Central memory CD8-positive, alpha-beta T cell (primary cell): ENCODE measurements at regions not wholly inside any gene's neighbourhood (a gene's known extent, or its start where the extent isn't known, plus 50 kb on each side); places are given as distances from the start of the nearest gene placed in this dataset.

ENCODE experiments used
- ATAC-seq: fragments of 150-1000 bp; cut with Tn5 transposase; replicated peaks from 2 replicates; pipeline ENCODE4 v1.10.0; 2022; ENCODE audit warnings: mild to moderate bottlenecking, moderate FRiP score, moderate number of reproducible peaks; ENCODE audit not compliant: poor library complexity, severe bottlenecking; ENCODE audit errors: extremely low read depth
- DNase-seq, 2 donors: peaks; one replicate each; pipeline ENCODE4 v3.0.0; 2021; ENCODE audit warnings: low spot score in 2 of 2
- H3K27ac Mint-ChIP-seq: one replicate; pipeline ENCODE4 v1.8.0; 2022; ENCODE audit warnings: low read depth, mild to moderate bottlenecking, moderate library complexity, mixed read lengths
- H3K27me3 Mint-ChIP-seq: one replicate; pipeline ENCODE4 v1.8.0; 2022; ENCODE audit warnings: mixed read lengths
- H3K36me3 Mint-ChIP-seq: one replicate; pipeline ENCODE4 v1.8.0; 2022; ENCODE audit warnings: mild to moderate bottlenecking, moderate library complexity, mixed read lengths; ENCODE audit not compliant: insufficient read depth
- H3K4me1 Mint-ChIP-seq: one replicate; pipeline ENCODE4 v1.8.0; 2022; ENCODE audit warnings: mixed read lengths
- H3K4me3 Mint-ChIP-seq: one replicate; pipeline ENCODE4 v1.8.0; 2022; ENCODE audit warnings: mild to moderate bottlenecking, moderate library complexity, mixed read lengths
- H3K9me3 Mint-ChIP-seq: one replicate; pipeline ENCODE4 v1.8.0; 2022; ENCODE audit warnings: mixed read lengths

- H3K27ac Mint-ChIP-seq: no peak overlapping the region
- no peak overlapping the region for H3K4me3 Mint-ChIP-seq
- H3K9me3 Mint-ChIP-seq: peaks cover 16% of the 10 kb centered on the region
- H3K36me3 Mint-ChIP-seq: no peaks in the 10 kb centered on the region
- no peaks in the 10 kb centered on the region for H3K4me1 Mint-ChIP-seq
- ATAC-seq: no peak
- H3K27me3 Mint-ChIP-seq: peaks cover 55% of the 10 kb centered on the region
- DNase-seq: no peak
Observed at GRCh38 chr2:172279214-172279613, 148.2 kb upstream of the ITGA6 start.

- peaks cover 16% of the 10 kb centered on the region for H3K9me3 Mint-ChIP-seq
- no peak overlapping the region for H3K4me3 Mint-ChIP-seq
- no peak overlapping the region for H3K27ac Mint-ChIP-seq
Observed at GRCh38 chr2:172279813-172280212, 147.6 kb upstream of the ITGA6 start.

GRCh38 chr2:172280571-172281361 is 146.6 kb upstream of the ITGA6 start:
- H3K4me3 Mint-ChIP-seq: no peak overlapping the region
- H3K27ac Mint-ChIP-seq: no peak overlapping the region
- H3K36me3 Mint-ChIP-seq: no peaks in the 10 kb centered on the region
- ATAC-seq (no peak), DNase-seq (no peak)
- peaks cover 45% of the 10 kb centered on the region for H3K27me3 Mint-ChIP-seq
- peaks cover 16% of the 10 kb centered on the region for H3K9me3 Mint-ChIP-seq
- H3K4me1 Mint-ChIP-seq: peaks cover 3% of the 10 kb centered on the region

More at GRCh38 chr2:172279813-172280212, 147.6 kb upstream of the ITGA6 start:
- ATAC-seq (no peak), DNase-seq (no peak)
- H3K4me1 Mint-ChIP-seq: no peaks in the 10 kb centered on the region
- H3K27me3 Mint-ChIP-seq: peaks cover 55% of the 10 kb centered on the region
- H3K36me3 Mint-ChIP-seq: no peaks in the 10 kb centered on the region

GRCh38 chr2:172281648-172282570 is 145.5 kb upstream of the ITGA6 start:
- peaks cover 7% of the 10 kb centered on the region for H3K9me3 Mint-ChIP-seq
- H3K27me3 Mint-ChIP-seq: peaks cover 34% of the 10 kb centered on the region
- no peak overlapping the region for H3K4me3 Mint-ChIP-seq
- peaks cover 7% of the 10 kb centered on the region for H3K4me1 Mint-ChIP-seq
- DNase-seq (no peak), ATAC-seq (no peak)
- H3K36me3 Mint-ChIP-seq: no peaks in the 10 kb centered on the region
- H3K27ac Mint-ChIP-seq: no peak overlapping the region

GRCh38 chr2:172282944-172283343 is 144.4 kb upstream of the ITGA6 start:
- Mint-ChIP-seq H3K36me3 (no peaks in the 10 kb centered on the region), H3K9me3 (no peaks in the 10 kb centered on the region), H3K27me3 (peaks cover 24% of the 10 kb centered on the region), H3K4me3 (no peak overlapping the region), H3K4me1 (peaks cover 7% of the 10 kb centered on the region), H3K27ac (no peak overlapping the region)
- ATAC-seq (no peak), DNase-seq (no peak)

GRCh38 chr2:172283476-172283875 is 143.9 kb upstream of the ITGA6 start:
- ATAC-seq: no peak
- no peak overlapping the region for H3K4me3 Mint-ChIP-seq
- H3K27me3 Mint-ChIP-seq: peaks cover 23% of the 10 kb centered on the region
- H3K27ac Mint-ChIP-seq: no peak overlapping the region
- no peaks in the 10 kb centered on the region for H3K9me3 Mint-ChIP-seq
- no peaks in the 10 kb centered on the region for H3K36me3 Mint-ChIP-seq
- no peak for DNase-seq
- H3K4me1 Mint-ChIP-seq: peaks cover 8% of the 10 kb centered on the region

GRCh38 chr2:172284209-172284608 is 143.2 kb upstream of the ITGA6 start:
- Mint-ChIP-seq H3K4me3 (no peak overlapping the region), H3K27ac (no peak overlapping the region), H3K27me3 (peaks cover 16% of the 10 kb centered on the region), H3K36me3 (no peaks in the 10 kb centered on the region), H3K9me3 (no peaks in the 10 kb centered on the region), H3K4me1 (peaks cover 12% of the 10 kb centered on the region)
- DNase-seq (no peak), ATAC-seq (no peak)

GRCh38 chr2:172285010-172285621 is 142.3 kb upstream of the ITGA6 start:
- DNase-seq (no peak), ATAC-seq (no peak)
- Mint-ChIP-seq H3K27ac (no peak overlapping the region), H3K4me1 (peaks cover 12% of the 10 kb centered on the region), H3K9me3 (no peaks in the 10 kb centered on the region), H3K27me3 (peaks cover 9% of the 10 kb centered on the region), H3K4me3 (no peak overlapping the region), H3K36me3 (no peaks in the 10 kb centered on the region)

GRCh38 chr2:172285760-172286159 is 141.6 kb upstream of the ITGA6 start:
- Mint-ChIP-seq H3K9me3 (no peaks in the 10 kb centered on the region), H3K36me3 (no peaks in the 10 kb centered on the region), H3K27me3 (peaks cover 6% of the 10 kb centered on the region), H3K4me1 (peaks cover 12% of the 10 kb centered on the region), H3K4me3 (no peak overlapping the region), H3K27ac (peak overlapping the region; percentile 6)
- ATAC-seq (no peak), DNase-seq (no peak)

- Mint-ChIP-seq H3K4me3 (no peak overlapping the region), H3K36me3 (no peaks in the 10 kb centered on the region), H3K4me1 (peaks cover 12% of the 10 kb centered on the region), H3K27me3 (no peaks in the 10 kb centered on the region), H3K9me3 (no peaks in the 10 kb centered on the region), H3K27ac (no peak overlapping the region)
- DNase-seq (no peak), ATAC-seq (no peak)
Observed at GRCh38 chr2:172287190-172287589, 140.2 kb upstream of the ITGA6 start.

- Mint-ChIP-seq H3K27me3 (no peaks in the 10 kb centered on the region), H3K27ac (no peak overlapping the region), H3K36me3 (no peaks in the 10 kb centered on the region), H3K9me3 (no peaks in the 10 kb centered on the region), H3K4me3 (no peak overlapping the region), H3K4me1 (peaks cover 12% of the 10 kb centered on the region)
- ATAC-seq (no peak), DNase-seq (no peak)
Observed at GRCh38 chr2:172287605-172288315, 139.6 kb upstream of the ITGA6 start.

GRCh38 chr2:172288603-172289002 is 138.8 kb upstream of the ITGA6 start:
- no peaks in the 10 kb centered on the region for H3K27me3 Mint-ChIP-seq
- peak in 1 of 2 donors; percentile 37 for DNase-seq
- ATAC-seq: peak; percentile 36
- H3K9me3 Mint-ChIP-seq: no peaks in the 10 kb centered on the region
- no peaks in the 10 kb centered on the region for H3K36me3 Mint-ChIP-seq
- no peak overlapping the region for H3K4me3 Mint-ChIP-seq
- H3K27ac Mint-ChIP-seq: no peak overlapping the region
- H3K4me1 Mint-ChIP-seq: peaks cover 12% of the 10 kb centered on the region
